HS-5 (cell line): ENCODE measurements at regions not wholly inside any gene's neighbourhood (a gene's known extent, or its start where the extent isn't known, plus 50 kb on each side); places are given as distances from the start of the nearest gene placed in this dataset.
"Not testable (repeated sequence)": the region's sequence is repeated elsewhere in the genome, so short reads cannot be mapped to it uniquely, and the experiment has no call there.

Experiments
- DNase-seq: peaks from one replicate; pipeline ENCODE4 v3.0.0-alpha.2; 2012; ENCODE audit warnings: low read depth

DNA sequence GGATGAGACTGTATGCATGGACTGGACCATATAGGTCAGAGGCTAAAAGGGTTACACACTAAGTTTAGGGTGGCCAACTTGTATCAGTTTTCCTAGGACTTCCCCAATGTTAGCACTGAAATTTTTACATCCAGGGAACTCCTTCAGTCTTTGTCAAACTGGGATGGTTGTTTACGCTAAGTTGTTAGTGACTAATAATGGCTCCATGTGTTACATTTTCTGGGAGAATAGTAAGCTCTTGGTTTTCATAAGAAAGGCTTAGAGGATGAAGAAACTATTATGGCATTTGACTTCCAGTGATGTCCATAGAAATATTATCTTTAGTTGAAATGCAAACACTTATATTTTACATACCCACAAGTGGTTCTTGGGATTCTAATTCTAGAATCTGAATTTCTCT is 57.9 kb upstream of the ST3GAL6 start:
- no peak for DNase-seq

DNA sequence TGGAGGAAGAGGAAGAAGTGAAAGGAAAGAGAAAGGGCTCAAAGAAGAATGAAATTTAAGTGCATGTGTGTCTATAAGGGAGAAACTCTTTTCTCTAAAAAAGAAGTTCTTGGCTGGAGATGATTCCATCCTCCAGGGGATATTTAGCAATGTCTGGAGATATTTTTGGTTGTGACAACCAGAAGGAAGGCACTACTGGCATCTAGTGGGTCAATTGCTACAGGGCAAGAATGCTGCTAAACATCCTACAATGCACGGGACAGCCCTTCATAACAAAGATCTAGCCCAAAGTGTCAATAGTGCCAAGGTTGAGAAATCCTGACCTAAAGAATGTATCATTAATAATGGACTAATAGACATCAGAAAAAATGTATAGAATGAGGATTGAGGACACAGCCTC is 57.4 kb upstream of the ST3GAL6 start:
- no peak for DNase-seq

DNA sequence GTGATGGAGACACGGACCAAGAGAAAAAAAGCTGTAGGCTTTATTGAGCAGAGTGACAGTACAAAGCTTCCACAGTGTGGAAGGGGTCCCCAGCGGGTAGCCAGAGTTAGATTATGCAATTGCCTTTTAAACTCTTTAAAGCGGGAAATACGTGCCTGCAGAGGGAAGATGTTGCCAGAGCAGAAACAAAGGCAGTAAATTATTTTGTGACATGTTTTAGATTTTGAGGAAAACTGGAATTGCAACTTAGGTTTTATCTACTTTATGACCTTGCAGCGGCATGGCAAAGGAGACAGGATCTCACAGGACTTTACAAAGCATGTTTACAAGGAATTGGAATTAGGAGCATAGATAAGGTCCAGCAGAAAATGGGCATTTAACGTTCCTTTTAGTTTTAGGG is 54.5 kb upstream of the ST3GAL6 start:
- not testable (repeated sequence) for DNase-seq

DNA sequence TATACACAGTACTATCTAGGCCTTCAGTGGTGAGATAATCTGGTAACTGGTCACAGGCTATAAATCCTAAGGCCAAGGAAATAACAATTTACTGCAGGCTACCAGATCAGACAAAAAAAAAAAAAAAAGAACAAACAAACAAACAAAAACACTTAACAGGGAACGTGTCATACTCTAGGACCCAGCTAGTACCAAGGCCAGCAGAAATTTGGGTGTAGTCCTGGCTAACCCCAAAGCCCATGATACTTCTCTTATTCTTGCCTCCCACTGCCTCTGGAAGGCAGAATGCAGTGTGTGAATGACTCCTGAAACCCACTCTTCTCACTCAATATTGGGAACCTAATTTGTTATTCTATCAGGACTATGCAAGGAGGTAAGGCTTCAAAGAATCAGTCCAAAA is 53.7 kb upstream of the ST3GAL6 start:
- no peak for DNase-seq

DNA sequence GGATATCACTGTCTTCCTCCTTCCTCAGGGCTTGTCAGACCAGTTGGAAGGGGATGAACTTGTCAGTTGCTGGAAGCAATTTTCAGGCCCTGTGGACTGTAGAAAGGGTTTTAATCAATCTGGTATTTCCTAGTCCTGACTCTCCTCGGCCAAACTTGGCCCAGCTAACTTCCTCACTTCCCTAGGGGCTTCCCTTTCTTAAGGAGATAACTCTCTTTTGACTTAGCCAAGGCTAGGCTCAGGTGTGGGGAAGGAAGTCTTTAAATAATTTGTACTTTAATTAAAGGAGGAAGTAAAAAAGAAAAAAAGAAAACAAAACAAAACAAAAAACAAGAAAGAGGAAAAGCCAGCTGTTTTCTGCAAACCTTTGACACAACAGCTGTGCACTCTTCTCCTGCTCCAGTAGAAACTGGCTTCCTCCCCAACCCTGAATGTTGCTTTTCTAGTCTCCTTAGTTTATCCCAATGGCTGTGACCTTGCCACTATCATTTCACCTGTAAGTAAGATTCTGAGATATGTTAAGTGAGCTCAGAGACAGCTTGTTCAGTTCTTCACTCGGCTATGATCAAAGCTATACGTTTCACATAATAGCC is 53.0 kb upstream of the ST3GAL6 start:
- no peak for DNase-seq

DNA sequence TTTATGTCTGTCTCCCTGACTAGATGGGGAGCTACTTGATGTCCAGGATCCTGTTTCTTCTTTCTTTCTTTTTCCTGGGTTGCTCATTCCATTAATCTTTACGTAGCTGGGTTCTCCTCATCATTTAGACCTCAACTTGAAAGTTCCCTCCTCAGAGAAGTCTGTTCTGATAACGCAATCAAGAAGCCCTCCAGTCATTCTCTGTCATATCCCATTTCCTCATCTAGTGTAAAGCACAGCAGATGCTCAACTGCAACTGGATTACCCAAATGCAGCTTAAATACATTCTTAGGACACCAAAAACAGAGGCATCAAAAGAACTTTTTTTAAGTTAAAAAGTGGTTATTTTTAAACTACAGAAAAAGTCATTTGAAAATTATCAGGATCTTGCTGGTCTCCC is 51.7 kb upstream of the ST3GAL6 start:
- DNase-seq = no peak

DNA sequence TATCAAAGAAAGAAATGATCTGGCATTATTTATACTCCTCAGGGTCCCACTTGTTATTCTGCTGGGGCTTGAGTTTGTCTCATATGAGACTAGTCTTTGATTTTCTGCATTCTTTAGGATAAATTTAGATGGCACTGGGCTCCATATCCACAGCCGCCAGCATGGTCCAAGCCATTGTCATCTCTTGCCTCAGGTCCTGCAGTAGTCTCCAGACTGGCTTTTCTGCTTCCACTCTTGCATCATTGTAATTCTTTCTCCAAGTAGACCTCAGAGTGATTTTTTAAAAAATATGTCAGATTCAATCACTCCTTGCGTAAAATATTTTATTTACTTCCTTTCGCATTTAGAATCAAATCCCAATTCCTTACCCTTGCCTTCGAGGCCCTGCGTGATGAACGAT is 50.4 kb upstream of the ST3GAL6 start:
- DNase-seq = no peak

DNA sequence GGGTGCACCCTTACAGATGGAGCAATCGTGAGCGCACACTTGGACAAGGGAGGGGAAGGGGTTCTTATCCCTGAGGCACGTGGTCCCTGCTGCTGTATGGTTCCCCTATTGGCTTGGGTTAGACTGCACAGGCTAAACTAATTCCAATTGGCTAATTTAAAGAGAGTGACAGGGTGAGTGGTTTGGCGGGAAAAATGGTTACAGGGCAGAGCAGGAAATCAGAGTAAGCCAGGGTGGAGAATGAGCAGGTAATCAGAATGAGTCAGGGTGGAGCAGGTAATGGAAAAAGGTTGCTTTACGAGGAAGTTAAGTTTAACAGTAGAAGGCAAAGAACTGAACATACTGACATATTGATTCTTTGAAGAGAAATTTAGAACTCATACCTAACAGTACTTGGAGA is 49.8 kb upstream of the ST3GAL6 start:
- not testable (repeated sequence) for DNase-seq
